BLaER1 treated with 17β-estradiol and CSF1 and Interleukin-3, amounts not matched to agents 10 nM and 100 nM (cell line): ENCODE measurements at regions not wholly inside any gene's neighbourhood (a gene's known extent, or its start where the extent isn't known, plus 50 kb on each side); places are given as distances from the start of the nearest gene placed in this dataset.
A peak's percentile ranks its signal among the peaks of the same experiment; 100 is the strongest.

Source experiments
- H3K27ac ChIP-seq, 11 experiments: shearing (Covaris generic); formaldehyde crosslinking; 2 replicates each; pipeline ENCODE4 v1.8.1; 2022
- H3K27me3 ChIP-seq, 11 experiments: shearing (Covaris generic); formaldehyde crosslinking; 2 replicates each; pipeline ENCODE4 v1.8.1; 2022
- H3K36me3 ChIP-seq, 11 experiments: shearing (Covaris generic); formaldehyde crosslinking; 2 replicates each; pipeline ENCODE4 v1.8.1; 2022
- H3K4me1 ChIP-seq, 10 experiments: shearing (Covaris generic); formaldehyde crosslinking; 2 replicates each; pipeline ENCODE4 v1.8.1; 2022
- H3K4me2 ChIP-seq, 11 experiments: shearing (Covaris generic); formaldehyde crosslinking; 2 replicates each; pipeline ENCODE4 v1.8.1; 2022
- H3K4me3 ChIP-seq, 10 experiments: shearing (Covaris generic); formaldehyde crosslinking; 2 replicates each; pipeline ENCODE4 v1.8.1; 2022
- H3K9ac ChIP-seq, 11 experiments: shearing (Covaris generic); formaldehyde crosslinking; 2 replicates each; pipeline ENCODE4 v1.8.1; 2022
- H3K9me3 ChIP-seq, 11 experiments: shearing (Covaris generic); formaldehyde crosslinking; replicated peaks in 1 of 11; 2 replicates each; pipeline ENCODE4 v1.8.1; 2022
- H4K20me1 ChIP-seq, 11 experiments: shearing (Covaris generic); formaldehyde crosslinking; 2 replicates each; pipeline ENCODE4 v1.8.1; 2022
- Cebpa-rat ChIP-seq, 11 experiments: shearing (Covaris generic); IDR thresholded peaks; 2 replicates each; pipeline ENCODE4 v1.8.1; 2022

GRCh38 chr4:177713454-177713853, 271.2 kb upstream of the AGA start:
- no peaks in the 10 kb centered on the region for H3K4me1 ChIP-seq
- H3K9me3 ChIP-seq: no peaks in the 10 kb centered on the region
- H3K4me2 ChIP-seq: no peak overlapping the region
- H3K4me3 ChIP-seq: no peak overlapping the region
- 0 out of 22 replicates have a peak, but pooled peaks of 1 of the 11 experiments have one; percentile 16 for TF ChIP-seq Cebpa-rat (IDR thresholded peaks at IDR 0.05)
- no peaks in the 10 kb centered on the region for H3K27me3 ChIP-seq
- H3K9ac ChIP-seq: no peak overlapping the region
- H3K27ac ChIP-seq: no peak overlapping the region
- no peaks in the 10 kb centered on the region for H3K36me3 ChIP-seq
- H4K20me1 ChIP-seq: no peaks in the 10 kb centered on the region

DNA sequence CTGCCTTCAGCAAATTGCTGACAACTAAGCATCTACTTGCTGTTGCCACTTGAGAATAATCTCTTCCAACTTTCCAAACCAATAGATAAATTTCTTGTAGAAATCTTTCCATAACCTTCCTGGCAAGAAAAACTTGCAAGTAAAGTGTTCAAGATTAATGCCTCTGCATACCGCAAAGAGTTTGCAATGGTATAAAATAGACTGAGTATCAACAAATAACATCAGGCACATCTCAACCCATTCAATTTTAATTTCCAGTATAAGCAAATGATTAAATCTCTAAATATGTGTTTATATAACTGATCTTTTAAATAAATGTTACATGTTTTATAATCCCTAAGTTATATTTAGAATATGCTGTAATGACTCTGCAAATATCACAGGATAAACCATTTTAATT, 275.2 kb upstream of the AGA start:
- H3K4me1 ChIP-seq: no peaks in the 10 kb centered on the region
- H3K9me3 ChIP-seq: no peaks in the 10 kb centered on the region
- H3K9ac ChIP-seq: no peak overlapping the region
- no peak for TF ChIP-seq Cebpa-rat (IDR thresholded peaks at IDR 0.05)
- H3K4me3 ChIP-seq: no peak overlapping the region
- H4K20me1 ChIP-seq: no peaks in the 10 kb centered on the region
- H3K36me3 ChIP-seq: no peaks in the 10 kb centered on the region
- no peak overlapping the region for H3K27ac ChIP-seq
- no peaks in the 10 kb centered on the region for H3K27me3 ChIP-seq
- H3K4me2 ChIP-seq: no peak overlapping the region

DNA sequence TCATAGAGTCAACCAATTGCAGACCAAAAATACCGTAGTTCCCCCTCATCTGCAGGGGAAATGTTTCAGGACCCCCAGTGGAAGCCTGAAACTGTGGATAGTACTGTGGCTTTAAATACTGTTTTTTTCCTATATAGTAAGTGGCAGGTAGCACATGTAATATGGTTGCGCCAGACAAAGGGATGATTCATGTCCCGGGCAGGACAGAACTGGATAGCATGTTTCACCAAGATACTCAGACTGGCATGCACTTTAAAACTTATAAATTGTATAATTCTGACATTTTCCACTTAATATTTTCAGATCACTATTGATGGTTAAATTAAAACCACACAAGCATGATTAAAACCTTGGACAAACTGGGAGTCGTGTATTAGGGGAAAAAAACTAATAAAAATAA, 276.3 kb upstream of the AGA start:
- H3K9me3 ChIP-seq: no peaks in the 10 kb centered on the region
- no peak for TF ChIP-seq Cebpa-rat (IDR thresholded peaks at IDR 0.05)
- no peaks in the 10 kb centered on the region for H3K27me3 ChIP-seq
- no peak overlapping the region for H3K4me3 ChIP-seq
- no peak overlapping the region for H3K9ac ChIP-seq
- no peaks in the 10 kb centered on the region for H3K4me1 ChIP-seq
- no peak overlapping the region for H3K27ac ChIP-seq
- H3K4me2 ChIP-seq: no peak overlapping the region
- H3K36me3 ChIP-seq: no peaks in the 10 kb centered on the region
- H4K20me1 ChIP-seq: no peaks in the 10 kb centered on the region

DNA sequence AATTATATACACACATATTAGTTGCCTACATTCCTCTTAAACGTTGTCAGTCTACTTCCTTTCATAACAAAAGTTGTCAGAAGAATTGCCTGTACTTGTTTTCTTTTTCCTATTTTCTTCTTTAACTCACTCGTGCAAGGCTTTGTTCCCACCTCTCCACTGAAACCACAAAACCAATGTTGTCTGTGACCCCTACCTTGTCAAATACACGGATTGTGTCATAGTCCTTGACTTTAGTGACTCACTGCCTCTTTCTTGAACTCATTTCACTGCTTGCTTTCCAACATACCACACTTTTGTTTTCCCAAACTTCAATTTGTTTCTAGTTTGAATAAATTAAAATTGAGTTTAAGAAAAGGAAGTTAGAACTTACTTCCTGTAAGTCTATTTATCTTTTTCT, 283.9 kb upstream of the AGA start:
- no peaks in the 10 kb centered on the region for H4K20me1 ChIP-seq
- no peak overlapping the region for H3K27ac ChIP-seq
- no peaks in the 10 kb centered on the region for H3K9me3 ChIP-seq
- H3K4me2 ChIP-seq: no peak overlapping the region
- no peak overlapping the region for H3K4me3 ChIP-seq
- TF ChIP-seq Cebpa-rat (IDR thresholded peaks at IDR 0.05): no peak
- H3K27me3 ChIP-seq: no peaks in the 10 kb centered on the region
- H3K9ac ChIP-seq: no peak overlapping the region
- H3K4me1 ChIP-seq: no peaks in the 10 kb centered on the region; a peak in 1 of 20 replicates
- H3K36me3 ChIP-seq: no peaks in the 10 kb centered on the region

DNA sequence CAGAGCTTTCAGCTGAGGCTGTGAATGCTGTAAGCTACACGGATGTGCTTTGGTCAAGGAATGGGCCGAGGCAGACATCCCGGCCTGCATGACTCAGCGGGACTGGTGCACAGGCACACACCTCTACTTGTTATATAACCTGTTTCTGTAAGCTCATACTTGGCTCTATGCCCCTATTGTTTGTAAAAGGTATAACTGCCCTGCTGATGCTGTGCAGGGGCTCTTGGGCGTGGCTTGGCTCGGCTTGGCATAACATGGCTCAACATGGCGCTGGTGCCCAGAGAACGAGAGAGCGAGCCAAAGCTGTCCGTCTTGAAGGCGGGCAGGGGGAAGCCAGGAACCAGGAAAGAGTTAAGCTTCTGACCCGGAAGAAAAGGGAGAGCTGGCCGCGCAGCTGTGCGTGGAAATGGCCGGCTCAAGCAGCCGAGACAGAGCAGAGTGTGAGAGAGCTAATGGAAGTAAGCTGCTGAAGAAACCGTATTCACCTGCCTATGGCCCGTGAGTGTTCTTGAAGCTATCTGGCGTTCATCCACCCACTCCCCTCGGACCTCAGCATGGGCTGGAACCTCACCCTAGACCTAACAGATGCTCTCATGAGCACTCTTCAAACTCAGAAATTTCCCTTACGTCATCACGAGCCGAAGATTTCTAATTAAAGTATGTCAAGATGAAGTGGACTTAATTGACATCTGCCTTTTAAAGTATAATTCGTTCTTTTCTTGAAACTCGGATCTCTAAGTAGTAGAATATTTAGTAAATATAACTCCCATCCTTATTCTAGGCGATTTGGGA, 286.3 kb upstream of the AGA start:
- H3K9ac ChIP-seq: no peak overlapping the region
- TF ChIP-seq Cebpa-rat (IDR thresholded peaks at IDR 0.05): no peak
- H3K4me2 ChIP-seq: no peak overlapping the region

DNA sequence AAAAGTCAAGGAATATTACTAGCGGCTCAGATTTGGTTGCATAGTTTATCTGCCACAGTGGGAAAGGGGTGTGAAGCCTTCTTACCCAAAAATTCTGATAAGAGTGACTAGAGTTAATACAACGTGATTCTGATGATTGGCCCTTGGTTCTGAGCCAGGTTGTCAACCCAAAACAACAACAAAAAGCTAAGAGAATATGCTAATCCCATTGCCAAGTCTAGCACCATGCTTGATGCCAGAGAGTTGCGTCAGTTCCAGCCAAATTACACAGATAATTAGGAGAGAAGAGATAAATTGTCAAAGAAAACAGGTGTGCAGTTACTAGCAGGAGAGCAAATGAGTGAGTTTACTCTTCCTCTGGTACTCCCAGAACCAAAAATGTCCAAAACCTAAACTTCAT, 287.4 kb upstream of the AGA start:
- H3K9me3 ChIP-seq: no peaks in the 10 kb centered on the region
- H3K27me3 ChIP-seq: no peaks in the 10 kb centered on the region
- H3K36me3 ChIP-seq: no peaks in the 10 kb centered on the region
- H3K9ac ChIP-seq: no peak overlapping the region
- H3K4me2 ChIP-seq: no peak overlapping the region
- TF ChIP-seq Cebpa-rat (IDR thresholded peaks at IDR 0.05): no peak
- no peaks in the 10 kb centered on the region; a peak in 1 of 20 replicates for H3K4me1 ChIP-seq
- no peak overlapping the region for H3K4me3 ChIP-seq
- H4K20me1 ChIP-seq: no peaks in the 10 kb centered on the region
- no peak overlapping the region for H3K27ac ChIP-seq

More for the DNA sequence above, 286.3 kb upstream of the AGA start:
- H3K27ac ChIP-seq: no peak overlapping the region
- H3K36me3 ChIP-seq: no peaks in the 10 kb centered on the region
- H3K9me3 ChIP-seq: no peaks in the 10 kb centered on the region
- H4K20me1 ChIP-seq: no peaks in the 10 kb centered on the region
- no peak overlapping the region for H3K4me3 ChIP-seq
- H3K27me3 ChIP-seq: no peaks in the 10 kb centered on the region
- H3K4me1 ChIP-seq: no peaks in the 10 kb centered on the region; a peak in 1 of 20 replicates

DNA sequence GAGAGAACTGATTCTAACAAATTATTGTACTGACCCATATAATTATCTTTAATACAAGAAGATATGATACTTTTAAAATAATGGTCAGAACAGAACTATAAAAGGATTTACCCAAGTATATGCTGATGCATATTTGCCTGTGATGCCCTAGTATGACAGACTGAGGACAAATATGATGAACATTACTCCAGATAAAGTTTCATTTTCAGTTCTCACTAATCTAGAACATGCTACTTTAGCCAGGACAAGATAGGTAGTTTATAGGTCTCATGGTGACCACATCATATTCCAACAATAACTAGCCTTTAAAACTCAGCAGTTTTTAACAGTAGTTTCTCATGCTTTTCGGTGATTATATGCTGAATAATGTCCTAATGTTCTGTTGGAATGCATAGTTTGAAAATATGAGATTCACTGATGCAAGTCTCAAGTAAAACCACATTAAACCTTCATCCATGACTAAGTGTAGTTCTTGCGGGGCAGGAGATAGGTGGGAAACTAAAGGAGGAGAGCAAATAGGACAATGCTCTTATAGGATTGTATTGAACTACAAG, 295.2 kb upstream of the AGA start:
- H3K9ac ChIP-seq: no peak overlapping the region
- no peak for TF ChIP-seq Cebpa-rat (IDR thresholded peaks at IDR 0.05)
- H3K36me3 ChIP-seq: no peaks in the 10 kb centered on the region
- no peaks in the 10 kb centered on the region for H3K27me3 ChIP-seq
- no peaks in the 10 kb centered on the region for H3K4me1 ChIP-seq
- no peaks in the 10 kb centered on the region for H3K9me3 ChIP-seq
- H4K20me1 ChIP-seq: no peaks in the 10 kb centered on the region
- H3K27ac ChIP-seq: no peak overlapping the region
- no peak overlapping the region for H3K4me2 ChIP-seq
- H3K4me3 ChIP-seq: no peak overlapping the region

GRCh38 chr4:177740563-177740962, 298.3 kb upstream of the AGA start:
- no peak for TF ChIP-seq Cebpa-rat (IDR thresholded peaks at IDR 0.05)
- H3K9ac ChIP-seq: no peak overlapping the region
- no peak overlapping the region for H3K4me3 ChIP-seq
- H3K4me2 ChIP-seq: no peak overlapping the region
- H4K20me1 ChIP-seq: no peaks in the 10 kb centered on the region
- H3K27me3 ChIP-seq: no peaks in the 10 kb centered on the region
- H3K9me3 ChIP-seq: no peaks in the 10 kb centered on the region
- H3K36me3 ChIP-seq: no peaks in the 10 kb centered on the region
- H3K4me1 ChIP-seq: no peaks in the 10 kb centered on the region
- no peak overlapping the region for H3K27ac ChIP-seq

DNA sequence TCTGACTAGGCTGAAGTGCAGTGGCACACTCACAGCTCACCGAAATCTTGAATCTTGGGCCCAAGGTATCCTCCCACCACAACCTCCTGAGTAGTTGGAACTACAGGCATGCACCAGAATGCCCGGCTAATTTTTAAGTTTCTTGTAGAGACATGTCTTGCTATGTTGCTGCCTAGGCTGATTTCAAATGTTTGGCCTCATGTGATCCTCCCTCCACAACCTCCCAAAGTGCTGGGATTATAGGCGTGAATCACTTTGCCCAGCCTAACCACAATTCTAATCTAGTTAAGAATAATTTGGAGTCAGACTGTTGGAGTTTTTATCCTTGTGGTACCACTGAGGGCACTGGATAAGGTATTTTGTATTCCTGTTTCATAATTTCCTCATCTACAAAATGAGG, 317.5 kb upstream of the AGA start:
- H3K4me3 ChIP-seq: no peak overlapping the region

DNA sequence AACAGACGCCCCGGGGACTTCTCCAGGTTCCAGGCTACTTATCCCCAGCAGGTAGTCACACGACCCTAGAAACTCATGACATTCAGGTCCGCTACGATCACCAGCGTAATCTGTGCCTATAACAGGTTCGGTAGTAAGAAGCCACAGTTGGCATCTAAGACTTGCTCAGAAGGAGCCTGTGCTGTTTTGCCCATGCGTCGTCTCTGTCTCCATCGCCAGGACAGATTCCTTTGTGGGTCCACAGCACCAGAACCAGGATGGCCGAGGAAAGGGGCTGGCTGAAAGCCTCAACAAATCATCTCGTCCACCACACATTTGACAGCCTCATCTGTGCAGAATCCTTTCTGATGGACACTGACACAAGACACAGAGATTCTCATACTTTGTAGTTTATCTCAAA, 319.5 kb upstream of the AGA start:
- no peaks in the 10 kb centered on the region for H3K27me3 ChIP-seq
- no peak overlapping the region for H3K4me3 ChIP-seq
- no peak for TF ChIP-seq Cebpa-rat (IDR thresholded peaks at IDR 0.05)
- no peaks in the 10 kb centered on the region for H3K9me3 ChIP-seq
- H3K36me3 ChIP-seq: no peaks in the 10 kb centered on the region
- H3K27ac ChIP-seq: no peak overlapping the region
- no peaks in the 10 kb centered on the region for H4K20me1 ChIP-seq
- H3K9ac ChIP-seq: no peak overlapping the region
- no peak overlapping the region for H3K4me2 ChIP-seq
- H3K4me1 ChIP-seq: no peaks in the 10 kb centered on the region

More for the DNA sequence above, 317.5 kb upstream of the AGA start:
- Histone ChIP-seq H4K20me1 (no peaks in the 10 kb centered on the region), H3K4me2 (no peak overlapping the region), H3K9ac (no peak overlapping the region), H3K9me3 (no peaks in the 10 kb centered on the region), H3K27ac (no peak overlapping the region), H3K36me3 (no peaks in the 10 kb centered on the region), H3K27me3 (no peaks in the 10 kb centered on the region), H3K4me1 (no peaks in the 10 kb centered on the region)
- TF ChIP-seq Cebpa-rat (IDR thresholded peaks at IDR 0.05): no peak
